GM18520 (cell line): ENCODE measurements at regions not wholly inside any gene's neighbourhood (a gene's known extent, or its start where the extent isn't known, plus 50 kb on each side); places are given as distances from the start of the nearest gene placed in this dataset.

Source experiments
- ATAC-seq: cut with Tn5 transposase; IDR thresholded peaks from one replicate; pipeline ENCODE4 v1.9.1; 2021; ENCODE audit not compliant: unreplicated experiment

- no peak for ATAC-seq
Measured at GRCh38 chr6:105482227-105482844, 79.5 kb upstream of the PREP start.

GRCh38 chr6:105476978-105477377 is 74.1 kb upstream of the PREP start:
- no peak for ATAC-seq

GRCh38 chr6:105474234-105474633 is 71.4 kb upstream of the PREP start:
- ATAC-seq = no peak

GRCh38 chr6:105469946-105470345 is 67.1 kb upstream of the PREP start:
- no peak for ATAC-seq

GRCh38 chr6:105468850-105469249 is 66.0 kb upstream of the PREP start:
- ATAC-seq = no peak

GRCh38 chr6:105460860-105461259 is 58.0 kb upstream of the PREP start:
- no peak for ATAC-seq

- no peak for ATAC-seq
Measured at GRCh38 chr6:105459864-105460263, 57.0 kb upstream of the PREP start.

GRCh38 chr6:105459049-105459448 is 56.2 kb upstream of the PREP start:
- peak; percentile 89 for ATAC-seq

GRCh38 chr6:105458551-105458950 is 55.7 kb upstream of the PREP start:
- peak; percentile 36 for ATAC-seq

GRCh38 chr6:105458084-105458483 is 55.2 kb upstream of the PREP start:
- ATAC-seq = no peak

- no peak for ATAC-seq
Measured at GRCh38 chr6:105453968-105454367, 51.1 kb upstream of the PREP start.

- ATAC-seq = no peak
Measured at GRCh38 chr6:105452924-105453756, 50.3 kb upstream of the PREP start.
